GM12892 (cell line): ENCODE measurements at regions not wholly inside any gene's neighbourhood (a gene's known extent, or its start where the extent isn't known, plus 50 kb on each side); places are given as distances from the start of the nearest gene placed in this dataset.

ENCODE experiments used
- POLR2A ChIP-seq: IDR thresholded peaks from 2 replicates; pipeline ENCODE4 v1.6.1; 2011; ENCODE audit warnings: low read depth, low read length, control low read depth
- POLR2AphosphoS5 ChIP-seq: IDR thresholded peaks from 2 replicates; pipeline ENCODE4 v1.6.1; 2011; ENCODE audit warnings: low read depth, low read length, control low read depth
- TAF1 ChIP-seq: IDR thresholded peaks from 2 replicates; pipeline ENCODE4 v1.6.1; 2011; ENCODE audit warnings: low read depth, mild to moderate bottlenecking, control low read depth, low read length, borderline replicate concordance

DNA sequence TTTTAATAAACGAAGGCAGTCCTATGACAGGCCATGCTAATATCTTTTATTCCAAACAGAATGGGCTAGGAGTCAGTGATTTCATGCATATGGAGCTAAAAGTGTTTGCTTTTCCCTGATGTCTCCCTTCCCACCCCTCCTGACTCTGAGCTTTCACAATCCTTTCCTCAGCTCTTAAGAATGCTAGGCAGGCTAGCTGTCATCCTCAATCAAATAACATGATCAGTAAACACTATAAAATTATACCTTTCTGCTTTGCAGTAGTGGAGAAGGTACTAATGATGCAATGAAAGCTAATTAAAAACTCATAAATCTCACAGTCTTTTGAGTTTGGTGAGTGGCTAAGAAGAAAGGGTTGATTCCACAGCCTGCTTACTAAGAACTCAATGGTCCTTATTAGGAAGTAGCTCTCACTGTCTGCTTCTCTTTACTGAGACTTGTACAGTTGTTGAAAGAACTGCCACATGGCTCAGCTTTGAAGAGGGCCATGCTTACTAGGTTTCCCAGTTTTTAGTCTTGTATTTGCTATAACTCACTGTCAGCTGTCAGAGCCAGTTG lies 250.9 kb upstream of the JAG1 start:
- TF ChIP-seq POLR2A (no peak), TAF1 (no peak), POLR2AphosphoS5 (no peak)
